Activated naive CD8-positive, alpha-beta T cell treated with anti-CD3 and anti-CD28 coated beads, Interleukin-2, amount 50 U/mL, for 24 hours (primary cell): ENCODE measurements at regions not wholly inside any gene's neighbourhood (a gene's known extent, or its start where the extent isn't known, plus 50 kb on each side); places are given as distances from the start of the nearest gene placed in this dataset.

Experiments used
- ATAC-seq: fragments of 150-1000 bp; cut with Tn5 transposase; one replicate; pipeline ENCODE4 v1.10.0; 2021
- DNase-seq: peaks from one replicate; pipeline ENCODE4 v3.0.0; 2021
- H3K27ac Mint-ChIP-seq: one replicate; pipeline ENCODE4 v1.8.0; 2021; ENCODE audit warnings: mild to moderate bottlenecking, mixed read lengths
- H3K27me3 Mint-ChIP-seq: one replicate; pipeline ENCODE4 v1.8.0; 2021; ENCODE audit warnings: mixed read lengths
- H3K36me3 Mint-ChIP-seq: one replicate; pipeline ENCODE4 v1.8.0; 2021; ENCODE audit warnings: low read depth, mixed read lengths
- H3K4me1 Mint-ChIP-seq: one replicate; pipeline ENCODE4 v1.8.0; 2021; ENCODE audit warnings: mixed read lengths
- H3K4me3 Mint-ChIP-seq: one replicate; pipeline ENCODE4 v1.8.0; 2021; ENCODE audit warnings: mild to moderate bottlenecking, moderate library complexity, mixed read lengths
- H3K9me3 Mint-ChIP-seq: one replicate; pipeline ENCODE4 v1.8.0; 2021; ENCODE audit warnings: mixed read lengths

- Mint-ChIP-seq H3K4me1 (no peaks in the 10 kb centered on the region), H3K27me3 (no peaks in the 10 kb centered on the region), H3K27ac (no peak overlapping the region), H3K9me3 (peaks cover 7% of the 10 kb centered on the region), H3K4me3 (no peak overlapping the region), H3K36me3 (no peaks in the 10 kb centered on the region)
- DNase-seq = no peak
- ATAC-seq = no peak
Measured at GRCh38 chr4:23166919-23167318, 474.2 kb downstream of the GBA3 start.

GRCh38 chr4:23166407-23166806, 473.7 kb downstream of the GBA3 start:
- Mint-ChIP-seq H3K27me3 (no peaks in the 10 kb centered on the region), H3K27ac (no peak overlapping the region), H3K9me3 (peaks cover 12% of the 10 kb centered on the region), H3K4me1 (no peaks in the 10 kb centered on the region), H3K36me3 (no peaks in the 10 kb centered on the region), H3K4me3 (no peak overlapping the region)
- DNase-seq (no peak), ATAC-seq (no peak)

DNA sequence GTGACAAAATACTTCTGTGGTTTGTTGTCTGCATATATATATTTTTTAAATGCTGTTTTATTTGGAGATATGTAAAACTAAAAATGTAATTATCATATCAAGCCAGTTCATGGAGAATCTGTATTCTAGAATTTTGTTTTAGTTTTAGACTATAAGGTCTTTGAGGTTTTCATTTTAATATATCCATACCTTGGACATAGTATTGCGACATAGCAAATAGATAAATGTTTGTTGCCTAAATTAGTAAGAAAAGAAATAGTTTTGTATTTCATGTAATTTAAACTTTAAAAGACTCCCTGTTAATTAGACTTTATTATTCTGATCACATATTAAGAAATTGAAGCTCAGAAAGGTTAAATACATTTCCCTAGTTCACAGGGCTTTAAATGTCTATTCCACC, 472.9 kb downstream of the GBA3 start:
- no peak overlapping the region for H3K4me3 Mint-ChIP-seq
- H3K36me3 Mint-ChIP-seq = no peaks in the 10 kb centered on the region
- no peak for DNase-seq
- ATAC-seq = no peak
- H3K27me3 Mint-ChIP-seq = no peaks in the 10 kb centered on the region
- peaks cover 14% of the 10 kb centered on the region for H3K9me3 Mint-ChIP-seq
- no peaks in the 10 kb centered on the region for H3K4me1 Mint-ChIP-seq
- no peak overlapping the region for H3K27ac Mint-ChIP-seq

GRCh38 chr4:23163647-23164436, 471.1 kb downstream of the GBA3 start:
- Mint-ChIP-seq H3K27ac (no peak overlapping the region), H3K4me3 (no peak overlapping the region), H3K4me1 (no peaks in the 10 kb centered on the region), H3K9me3 (peaks cover 14% of the 10 kb centered on the region), H3K27me3 (no peaks in the 10 kb centered on the region), H3K36me3 (no peaks in the 10 kb centered on the region)
- no peak for ATAC-seq
- no peak for DNase-seq

GRCh38 chr4:23162275-23162674, 469.5 kb downstream of the GBA3 start:
- no peaks in the 10 kb centered on the region for H3K27me3 Mint-ChIP-seq
- no peak overlapping the region for H3K4me3 Mint-ChIP-seq
- no peaks in the 10 kb centered on the region for H3K4me1 Mint-ChIP-seq
- ATAC-seq (no peak), DNase-seq (no peak)
- H3K36me3 Mint-ChIP-seq = no peaks in the 10 kb centered on the region
- no peak overlapping the region for H3K27ac Mint-ChIP-seq
- H3K9me3 Mint-ChIP-seq = peaks cover 14% of the 10 kb centered on the region

- no peaks in the 10 kb centered on the region for H3K27me3 Mint-ChIP-seq
- H3K4me3 Mint-ChIP-seq = no peak overlapping the region
- no peaks in the 10 kb centered on the region for H3K36me3 Mint-ChIP-seq
- H3K9me3 Mint-ChIP-seq = peaks cover 14% of the 10 kb centered on the region
- H3K27ac Mint-ChIP-seq = no peak overlapping the region
- DNase-seq = no peak
- H3K4me1 Mint-ChIP-seq = no peaks in the 10 kb centered on the region
- no peak for ATAC-seq
Measured at GRCh38 chr4:23161787-23162186, 469.1 kb downstream of the GBA3 start.

DNA sequence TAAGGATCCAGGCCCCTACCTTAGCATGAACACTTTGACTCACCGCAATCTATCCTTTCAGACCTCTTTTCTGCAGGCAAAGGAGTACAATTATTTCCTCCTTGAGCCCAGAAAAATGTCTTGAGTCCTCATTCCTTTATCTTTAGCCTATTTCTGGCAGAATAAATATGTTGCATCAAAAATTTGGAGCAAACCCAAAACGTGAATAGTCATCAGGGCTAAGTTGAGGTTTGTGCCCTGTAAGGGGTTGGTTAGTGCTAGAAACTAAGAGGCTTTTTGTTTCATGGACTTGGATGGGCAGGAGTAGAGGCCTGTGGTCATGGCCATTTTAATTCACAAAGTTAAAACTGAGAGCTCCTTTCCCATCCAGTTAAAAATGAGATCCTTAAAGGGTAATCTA, 460.3 kb downstream of the GBA3 start:
- no peak overlapping the region for H3K27ac Mint-ChIP-seq
- ATAC-seq = no peak
- no peak for DNase-seq
- H3K9me3 Mint-ChIP-seq = no peaks in the 10 kb centered on the region
- no peaks in the 10 kb centered on the region for H3K4me1 Mint-ChIP-seq
- no peak overlapping the region for H3K4me3 Mint-ChIP-seq
- no peaks in the 10 kb centered on the region for H3K27me3 Mint-ChIP-seq
- H3K36me3 Mint-ChIP-seq = no peaks in the 10 kb centered on the region

GRCh38 chr4:23149815-23150214, 457.1 kb downstream of the GBA3 start:
- Mint-ChIP-seq H3K9me3 (no peaks in the 10 kb centered on the region), H3K36me3 (no peaks in the 10 kb centered on the region), H3K4me3 (no peak overlapping the region), H3K27ac (no peak overlapping the region), H3K4me1 (no peaks in the 10 kb centered on the region), H3K27me3 (no peaks in the 10 kb centered on the region)
- DNase-seq (no peak), ATAC-seq (no peak)

DNA sequence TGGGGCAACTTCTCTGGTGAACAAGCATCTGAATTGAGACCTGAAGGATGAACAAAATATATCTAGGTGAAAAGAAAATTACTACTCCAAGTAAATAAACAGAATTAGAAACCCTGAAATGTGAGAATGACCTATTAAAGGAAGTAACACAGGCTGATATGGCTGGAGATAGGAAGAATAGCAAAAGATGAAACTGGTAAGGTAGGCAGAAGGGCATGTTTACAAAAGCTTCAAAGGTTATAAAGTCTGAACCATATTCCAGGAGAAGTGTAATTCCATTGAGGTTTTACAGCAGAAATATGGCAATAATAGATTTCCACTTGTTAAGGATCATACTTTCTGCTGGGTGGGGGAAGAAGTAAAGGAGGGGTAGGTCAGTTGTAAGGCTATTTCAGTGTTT, 452.0 kb downstream of the GBA3 start:
- Mint-ChIP-seq H3K27me3 (no peaks in the 10 kb centered on the region), H3K36me3 (no peaks in the 10 kb centered on the region), H3K4me3 (no peak overlapping the region), H3K4me1 (no peaks in the 10 kb centered on the region), H3K27ac (no peak overlapping the region), H3K9me3 (no peaks in the 10 kb centered on the region)
- no peak for ATAC-seq
- no peak for DNase-seq

- Mint-ChIP-seq H3K9me3 (no peaks in the 10 kb centered on the region), H3K36me3 (no peaks in the 10 kb centered on the region), H3K27ac (no peak overlapping the region), H3K27me3 (no peaks in the 10 kb centered on the region), H3K4me3 (no peak overlapping the region), H3K4me1 (no peaks in the 10 kb centered on the region)
- DNase-seq (no peak), ATAC-seq (no peak)
Measured at GRCh38 chr4:23135792-23136645, 443.3 kb downstream of the GBA3 start.

- no peak for DNase-seq
- no peak overlapping the region for H3K27ac Mint-ChIP-seq
- H3K4me3 Mint-ChIP-seq = no peak overlapping the region
- no peak for ATAC-seq
- H3K9me3 Mint-ChIP-seq = no peaks in the 10 kb centered on the region
- H3K27me3 Mint-ChIP-seq = no peaks in the 10 kb centered on the region
- no peaks in the 10 kb centered on the region for H3K36me3 Mint-ChIP-seq
- no peaks in the 10 kb centered on the region for H3K4me1 Mint-ChIP-seq
Measured at GRCh38 chr4:23134331-23134730, 441.6 kb downstream of the GBA3 start.

DNA sequence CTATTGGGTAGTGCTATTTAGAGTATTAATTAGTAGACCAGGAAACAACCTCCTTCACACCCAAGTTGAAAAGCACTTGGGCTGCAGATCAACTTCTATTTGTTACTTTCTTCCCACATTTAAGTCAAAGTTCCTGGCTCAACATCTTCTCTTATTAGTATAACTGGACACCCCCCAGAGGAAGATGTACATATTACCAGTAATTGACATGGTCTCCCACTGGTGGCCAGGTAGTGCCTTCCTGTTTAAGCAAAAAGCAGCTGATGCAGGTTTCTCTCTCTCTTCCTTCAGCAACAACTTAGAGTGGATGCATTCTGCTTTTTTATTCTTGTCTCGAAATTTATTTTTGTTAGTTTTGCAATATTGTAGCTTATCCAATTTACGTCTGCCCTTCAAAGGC, 438.1 kb downstream of the GBA3 start:
- H3K27me3 Mint-ChIP-seq = no peaks in the 10 kb centered on the region
- H3K27ac Mint-ChIP-seq = no peak overlapping the region
- no peaks in the 10 kb centered on the region for H3K36me3 Mint-ChIP-seq
- H3K4me3 Mint-ChIP-seq = no peak overlapping the region
- no peak for ATAC-seq
- DNase-seq = no peak
- no peaks in the 10 kb centered on the region for H3K4me1 Mint-ChIP-seq
- H3K9me3 Mint-ChIP-seq = no peaks in the 10 kb centered on the region

- Mint-ChIP-seq H3K27me3 (no peaks in the 10 kb centered on the region), H3K9me3 (peaks cover 5% of the 10 kb centered on the region), H3K4me3 (no peak overlapping the region), H3K36me3 (no peaks in the 10 kb centered on the region), H3K27ac (no peak overlapping the region), H3K4me1 (no peaks in the 10 kb centered on the region)
- no peak for DNase-seq
- ATAC-seq = no peak
Measured at GRCh38 chr4:23125118-23125517, 432.4 kb downstream of the GBA3 start.

GRCh38 chr4:23122666-23123400, 430.1 kb downstream of the GBA3 start:
- H3K27ac Mint-ChIP-seq = no peak overlapping the region
- H3K36me3 Mint-ChIP-seq = no peaks in the 10 kb centered on the region
- H3K9me3 Mint-ChIP-seq = peaks cover 5% of the 10 kb centered on the region
- no peak for DNase-seq
- no peak overlapping the region for H3K4me3 Mint-ChIP-seq
- no peak for ATAC-seq
- no peaks in the 10 kb centered on the region for H3K27me3 Mint-ChIP-seq
- no peaks in the 10 kb centered on the region for H3K4me1 Mint-ChIP-seq

GRCh38 chr4:23120374-23120773, 427.6 kb downstream of the GBA3 start:
- no peak for DNase-seq
- H3K4me3 Mint-ChIP-seq = no peak overlapping the region
- H3K27ac Mint-ChIP-seq = no peak overlapping the region
- peaks cover 5% of the 10 kb centered on the region for H3K9me3 Mint-ChIP-seq
- H3K27me3 Mint-ChIP-seq = no peaks in the 10 kb centered on the region
- H3K36me3 Mint-ChIP-seq = no peaks in the 10 kb centered on the region
- ATAC-seq = no peak
- H3K4me1 Mint-ChIP-seq = no peaks in the 10 kb centered on the region
